HFF-Myc (cell line): ENCODE measurements at regions not wholly inside any gene's neighbourhood (a gene's known extent, or its start where the extent isn't known, plus 50 kb on each side); places are given as distances from the start of the nearest gene placed in this dataset.

Experiments
- DNase-seq: peaks from one replicate; pipeline ENCODE4 v3.0.0-alpha.2; 2011; ENCODE audit warnings: low read depth; ENCODE audit errors: extremely low read depth
- H3K4me3 ChIP-seq: replicated peaks from 2 replicates; pipeline ENCODE4 v1.5.1; 2011; ENCODE audit warnings: low read depth, mild to moderate bottlenecking, control low read depth, low read length
- TF ChIP-seq, protein P1 (sequence below): IDR thresholded peaks from 2 replicates; pipeline ENCODE4 v1.5.1; 2012; ENCODE audit warnings: mild to moderate bottlenecking, low read depth, low read length, control low read depth; ENCODE audit errors: missing control alignments

- TF ChIP-seq, protein P1, sequence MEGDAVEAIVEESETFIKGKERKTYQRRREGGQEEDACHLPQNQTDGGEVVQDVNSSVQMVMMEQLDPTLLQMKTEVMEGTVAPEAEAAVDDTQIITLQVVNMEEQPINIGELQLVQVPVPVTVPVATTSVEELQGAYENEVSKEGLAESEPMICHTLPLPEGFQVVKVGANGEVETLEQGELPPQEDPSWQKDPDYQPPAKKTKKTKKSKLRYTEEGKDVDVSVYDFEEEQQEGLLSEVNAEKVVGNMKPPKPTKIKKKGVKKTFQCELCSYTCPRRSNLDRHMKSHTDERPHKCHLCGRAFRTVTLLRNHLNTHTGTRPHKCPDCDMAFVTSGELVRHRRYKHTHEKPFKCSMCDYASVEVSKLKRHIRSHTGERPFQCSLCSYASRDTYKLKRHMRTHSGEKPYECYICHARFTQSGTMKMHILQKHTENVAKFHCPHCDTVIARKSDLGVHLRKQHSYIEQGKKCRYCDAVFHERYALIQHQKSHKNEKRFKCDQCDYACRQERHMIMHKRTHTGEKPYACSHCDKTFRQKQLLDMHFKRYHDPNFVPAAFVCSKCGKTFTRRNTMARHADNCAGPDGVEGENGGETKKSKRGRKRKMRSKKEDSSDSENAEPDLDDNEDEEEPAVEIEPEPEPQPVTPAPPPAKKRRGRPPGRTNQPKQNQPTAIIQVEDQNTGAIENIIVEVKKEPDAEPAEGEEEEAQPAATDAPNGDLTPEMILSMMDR: no peak
- no peak for DNase-seq
- H3K4me3 ChIP-seq: no peak overlapping the region
These were observed 288.9 kb upstream of the MYT1L start for GRCh38 chr2:2619995-2620394.

GRCh38 chr2:2614452-2614851 lies 283.4 kb upstream of the MYT1L start:
- no peak overlapping the region for H3K4me3 ChIP-seq
- DNase-seq: no peak
- TF ChIP-seq, protein P1: no peak

DNA sequence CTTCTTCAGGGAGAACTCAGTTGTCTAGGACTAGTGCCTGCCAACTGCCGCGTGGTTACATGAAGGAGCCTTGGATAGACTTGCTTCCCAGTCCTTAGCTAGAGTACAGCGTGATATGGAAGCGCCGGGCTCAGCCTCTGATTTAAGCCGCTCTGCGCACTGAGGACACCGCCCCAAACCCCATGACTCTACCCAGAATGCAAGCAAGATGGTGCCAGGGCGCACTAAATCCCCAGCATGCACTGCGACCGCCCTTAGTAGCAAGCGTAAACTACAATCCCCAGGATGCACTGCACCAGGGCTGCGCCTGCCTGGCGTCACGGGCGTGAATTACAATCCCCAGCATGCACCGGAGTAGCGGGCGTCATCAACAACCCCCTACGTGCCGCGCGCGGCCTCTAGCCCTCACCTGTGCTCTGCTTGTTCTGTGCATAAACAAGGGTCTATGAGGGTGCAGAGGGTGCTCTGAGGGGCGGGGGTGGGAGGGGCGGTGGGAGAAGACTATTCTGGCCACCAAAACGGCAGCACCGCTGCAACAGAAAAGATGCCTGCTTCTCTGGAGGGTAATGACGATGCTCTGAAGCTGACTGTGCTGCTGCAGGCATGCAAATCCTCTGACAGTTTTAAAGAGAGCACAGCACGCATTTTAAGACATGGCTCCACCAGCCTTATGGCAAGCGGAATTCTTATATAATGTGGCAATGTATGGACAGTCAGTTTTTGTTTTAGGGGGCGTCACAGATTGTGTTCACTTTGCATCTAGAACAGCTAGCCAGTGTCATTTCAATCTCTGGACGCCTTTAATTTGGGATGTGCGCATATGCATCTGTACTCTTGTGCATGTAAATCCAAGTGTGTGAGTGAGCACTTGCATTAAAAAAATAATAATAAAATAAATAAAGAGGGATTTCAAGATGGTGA lies 282.5 kb upstream of the MYT1L start:
- DNase-seq: no peak
- TF ChIP-seq, protein P1: no peak
- no peak overlapping the region for H3K4me3 ChIP-seq

GRCh38 chr2:2610751-2611150 lies 279.7 kb upstream of the MYT1L start:
- DNase-seq: no peak
- no peak overlapping the region for H3K4me3 ChIP-seq
- TF ChIP-seq, protein P1: no peak

- no peak overlapping the region for H3K4me3 ChIP-seq
- TF ChIP-seq, protein P1: no peak
- no peak for DNase-seq
These were observed 269.3 kb upstream of the MYT1L start for GRCh38 chr2:2600366-2600765.

DNA sequence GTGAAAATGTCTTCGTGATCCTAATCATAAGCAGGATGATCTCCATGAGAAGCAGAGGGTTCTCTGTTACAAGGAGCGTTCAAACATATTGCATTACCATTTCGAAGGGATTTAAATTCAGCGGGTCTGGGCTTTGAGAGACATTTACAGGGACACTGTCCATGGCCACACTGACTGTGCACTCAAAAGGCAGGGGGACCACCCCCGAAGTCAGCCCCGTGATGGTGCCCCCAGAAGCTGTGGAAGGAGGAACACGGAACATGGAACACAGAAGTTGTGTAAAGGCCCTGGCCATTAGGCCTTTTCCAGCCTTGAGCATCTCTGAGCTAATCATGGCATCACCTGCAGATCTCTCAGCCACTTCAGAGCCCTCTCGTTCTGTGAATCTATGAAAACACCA lies 268.4 kb upstream of the MYT1L start:
- no peak overlapping the region for H3K4me3 ChIP-seq
- DNase-seq: no peak

More for the DNA sequence above, 268.4 kb upstream of the MYT1L start:
- TF ChIP-seq, protein P1: no peak
